NCI-H526 (cell line): ENCODE measurements at regions not wholly inside any gene's neighbourhood (a gene's known extent, or its start where the extent isn't known, plus 50 kb on each side); places are given as distances from the start of the nearest gene placed in this dataset.
"Not testable (repeated sequence)": the region's sequence is repeated elsewhere in the genome, so short reads cannot be mapped to it uniquely, and the experiment has no call there.

Source experiments
- DNase-seq, 2 experiments: peaks; one replicate each; lab custom pipeline; 2025; lab: John Stamatoyannopoulos, UW

DNA sequence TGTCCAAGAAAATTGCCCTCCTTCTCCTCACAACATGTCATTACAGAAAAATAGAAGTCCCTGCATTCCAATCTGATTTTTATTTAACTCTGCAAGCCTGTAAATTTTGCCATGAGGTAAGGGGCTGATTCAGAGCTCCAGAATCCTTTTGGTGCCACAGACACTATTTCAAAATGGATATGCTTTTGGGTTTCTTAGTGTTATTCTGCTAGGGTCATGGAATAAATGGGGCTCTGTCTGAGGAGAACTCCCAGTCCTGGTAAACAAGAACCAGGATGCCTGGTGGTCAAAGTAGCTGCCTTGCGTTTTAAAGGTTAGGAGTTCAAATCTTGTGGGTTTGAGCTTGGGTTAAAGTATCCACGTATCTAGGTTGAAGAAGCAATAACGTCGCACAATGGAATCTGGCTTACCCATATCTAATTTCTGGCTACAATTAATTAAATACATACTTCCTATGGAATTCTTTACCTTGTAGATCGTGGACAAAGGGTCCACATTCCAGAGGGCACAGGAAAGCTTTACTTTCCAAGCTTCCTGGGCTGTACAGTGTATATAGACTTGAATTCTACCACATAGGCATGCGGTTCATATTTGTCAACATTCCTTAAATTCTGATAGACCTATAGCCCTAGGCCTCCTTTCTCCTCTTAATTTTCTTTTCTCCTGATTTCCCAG is 98.0 kb upstream of the CDC42BPA start:
- DNase-seq, result no peak

DNA sequence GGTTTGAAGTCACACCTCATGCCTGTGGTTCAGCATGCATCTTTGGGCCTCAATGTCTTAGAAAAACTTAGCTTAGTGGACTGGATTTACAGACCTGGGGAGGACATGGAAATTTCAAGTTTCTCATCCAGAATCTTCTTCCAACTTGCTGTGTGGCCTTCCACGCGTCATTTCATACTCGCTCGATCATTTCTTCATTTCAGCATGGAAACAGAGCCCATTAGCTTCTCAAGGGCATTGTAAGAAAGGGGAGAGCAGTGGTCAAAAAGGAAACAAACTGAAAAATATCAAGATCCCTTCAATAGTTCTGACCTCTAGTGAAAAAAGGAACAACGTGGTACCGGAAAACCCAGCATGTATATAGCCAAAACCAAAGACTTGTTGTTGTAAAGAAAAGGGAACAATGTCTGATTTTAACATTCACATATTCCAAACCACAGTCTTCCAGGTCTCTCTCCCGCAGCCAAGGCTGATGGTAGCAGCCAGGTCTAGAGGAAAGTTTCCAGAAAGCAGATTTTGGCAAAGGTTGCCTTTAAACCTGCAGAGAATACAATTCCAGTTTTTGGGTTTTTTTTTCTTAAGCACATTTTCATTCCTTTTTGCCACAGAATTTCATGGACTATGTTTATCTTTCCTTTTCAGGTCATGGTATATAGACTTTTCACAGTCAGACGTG is 97.0 kb upstream of the CDC42BPA start:
- no peak for DNase-seq

DNA sequence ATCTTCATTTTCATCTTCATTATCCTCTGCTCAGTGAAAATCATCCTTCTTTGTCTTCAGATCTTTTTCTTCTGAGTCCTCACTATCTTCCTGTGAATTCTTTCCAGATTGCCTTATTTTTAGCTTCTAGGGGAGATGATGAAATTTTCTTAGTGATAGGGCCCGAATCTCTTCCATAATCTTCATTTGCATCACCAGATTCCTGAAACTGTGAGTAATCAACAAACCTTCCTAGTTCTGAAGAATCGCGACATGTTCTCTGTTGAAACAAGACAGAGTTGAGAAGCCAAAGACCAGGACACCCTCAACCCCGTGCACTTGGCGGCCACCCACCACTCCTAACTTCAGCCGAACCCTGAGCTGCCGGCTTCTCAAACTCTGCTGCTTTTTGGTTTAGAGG is 92.8 kb upstream of the CDC42BPA start:
- no peak for DNase-seq

DNA sequence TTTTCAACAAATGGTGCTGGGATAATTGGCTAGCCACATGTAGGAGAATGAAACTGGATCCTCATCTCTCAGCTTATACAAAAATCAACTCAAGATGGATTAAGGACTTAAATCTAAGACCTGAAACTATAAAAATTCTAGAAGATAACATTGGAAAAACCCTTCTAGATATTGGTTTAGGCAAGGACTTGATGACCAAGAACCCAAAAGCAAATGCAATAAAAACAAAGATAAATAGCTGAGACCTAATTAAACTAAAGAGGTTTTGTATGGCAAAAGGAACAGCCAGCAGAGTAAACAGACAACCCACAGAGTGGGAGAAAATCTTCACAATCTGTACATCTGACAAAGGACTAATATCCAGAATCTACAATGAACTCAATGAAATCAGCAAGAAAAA is 88.0 kb upstream of the CDC42BPA start:
- not testable (repeated sequence) for DNase-seq

DNA sequence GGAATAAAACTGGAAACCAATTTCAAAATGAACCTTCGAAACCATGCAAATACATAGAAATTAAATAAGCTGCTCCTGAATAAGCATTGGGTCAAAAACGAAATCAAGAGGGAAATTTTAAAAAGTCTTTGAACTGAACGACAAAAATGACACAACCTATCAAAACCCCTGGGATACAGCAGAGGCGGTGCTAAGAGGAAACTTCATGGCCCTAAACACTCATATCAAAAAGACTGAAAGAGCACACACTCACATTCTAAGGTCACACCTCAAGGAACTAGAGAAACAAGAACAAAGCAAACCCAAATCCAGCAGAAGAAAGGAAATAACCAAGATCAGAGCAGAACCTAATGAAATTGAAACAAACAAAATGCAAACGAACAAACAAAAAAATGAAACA is 85.2 kb upstream of the CDC42BPA start:
- DNase-seq, result no peak

DNA sequence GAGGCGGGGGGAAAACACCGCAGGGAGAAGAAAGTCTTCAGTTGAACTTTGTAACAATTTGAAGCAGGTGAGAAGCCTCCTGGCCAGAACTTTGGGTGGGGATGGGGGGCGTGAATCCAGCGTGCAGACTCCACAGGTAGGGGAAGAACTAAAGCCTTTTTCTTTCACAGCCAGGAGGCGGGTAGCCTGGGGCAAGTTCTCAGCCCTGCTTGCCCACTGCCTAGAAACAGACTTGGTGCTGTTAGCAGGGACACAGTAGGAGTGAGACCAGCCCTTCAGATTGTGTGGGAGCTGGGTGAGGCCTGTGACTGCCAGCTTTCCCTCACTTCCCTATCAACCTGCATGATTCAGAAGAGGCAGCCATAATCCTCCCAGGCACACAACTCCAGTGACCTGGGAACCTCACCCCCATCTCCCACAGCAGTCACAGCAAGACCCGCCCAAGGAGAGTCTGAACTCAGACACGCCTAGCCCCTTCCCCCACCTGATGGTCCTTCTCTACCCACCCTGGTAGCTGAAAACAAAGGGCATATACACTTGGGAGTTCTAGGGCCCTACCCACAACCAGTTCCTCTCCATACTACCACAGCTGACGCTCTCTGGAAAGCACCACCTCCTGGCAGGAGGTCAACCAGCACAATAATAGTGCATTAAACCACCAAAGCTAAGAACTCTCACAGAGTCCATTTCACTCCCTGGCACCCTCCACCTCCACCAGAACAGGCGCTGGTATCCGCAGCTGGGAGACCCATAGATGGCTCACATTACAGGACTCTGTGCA is 83.5 kb upstream of the CDC42BPA start:
- no peak for DNase-seq

DNA sequence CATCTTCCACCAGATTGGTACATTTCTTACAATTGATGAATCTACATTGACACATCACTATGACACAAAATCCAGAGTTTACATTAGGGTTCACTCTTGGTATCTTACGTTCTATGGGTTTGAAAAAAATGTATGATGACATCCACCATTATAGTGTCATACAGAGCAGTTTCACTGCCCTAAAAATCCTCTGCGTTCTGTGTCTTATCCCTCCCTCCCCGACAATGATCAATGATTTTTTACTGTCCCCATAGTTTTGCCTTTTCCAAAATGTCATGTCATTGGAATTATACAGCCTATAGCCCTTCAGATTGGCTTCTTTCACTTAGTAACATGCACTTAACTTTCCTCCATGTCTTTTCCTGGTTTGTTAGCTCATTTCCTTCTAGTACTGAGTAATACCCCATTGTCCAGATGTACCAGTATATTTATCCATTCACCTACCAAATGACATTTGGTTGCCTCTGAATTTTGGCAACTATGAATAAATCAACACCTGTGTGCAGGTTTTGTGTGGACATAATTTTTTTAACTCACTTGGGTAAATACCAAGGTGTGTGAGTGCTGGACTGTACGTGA is 80.9 kb upstream of the CDC42BPA start:
- no peak for DNase-seq

DNA sequence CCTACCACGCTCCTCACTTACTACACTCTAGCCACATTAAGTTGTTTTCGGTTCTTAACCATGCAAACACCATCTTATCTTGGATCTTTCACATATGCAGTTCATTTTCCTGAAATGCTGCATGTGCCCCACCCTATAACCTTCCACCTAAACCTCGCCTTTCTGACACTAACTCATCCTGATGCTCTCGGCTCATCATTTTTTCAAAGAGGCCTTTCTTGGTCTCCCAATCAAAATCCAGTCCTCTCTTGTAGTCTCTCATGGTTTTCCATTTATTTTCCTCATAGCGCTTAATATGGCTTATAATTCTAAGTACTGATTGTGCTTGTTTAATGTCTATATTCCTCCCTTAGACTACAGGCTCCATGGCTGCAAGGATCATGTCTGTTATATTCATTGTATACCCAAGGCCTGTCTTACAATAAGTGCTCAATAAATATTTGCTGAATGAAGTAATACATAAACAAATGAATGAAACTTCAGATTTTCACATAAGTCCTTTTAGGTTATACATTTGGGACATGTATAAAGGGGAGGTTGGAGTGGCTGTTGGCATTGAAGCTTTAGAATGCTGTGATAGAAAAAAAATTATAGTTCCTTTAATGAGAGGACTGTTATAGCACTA is 79.2 kb upstream of the CDC42BPA start:
- no peak for DNase-seq

DNA sequence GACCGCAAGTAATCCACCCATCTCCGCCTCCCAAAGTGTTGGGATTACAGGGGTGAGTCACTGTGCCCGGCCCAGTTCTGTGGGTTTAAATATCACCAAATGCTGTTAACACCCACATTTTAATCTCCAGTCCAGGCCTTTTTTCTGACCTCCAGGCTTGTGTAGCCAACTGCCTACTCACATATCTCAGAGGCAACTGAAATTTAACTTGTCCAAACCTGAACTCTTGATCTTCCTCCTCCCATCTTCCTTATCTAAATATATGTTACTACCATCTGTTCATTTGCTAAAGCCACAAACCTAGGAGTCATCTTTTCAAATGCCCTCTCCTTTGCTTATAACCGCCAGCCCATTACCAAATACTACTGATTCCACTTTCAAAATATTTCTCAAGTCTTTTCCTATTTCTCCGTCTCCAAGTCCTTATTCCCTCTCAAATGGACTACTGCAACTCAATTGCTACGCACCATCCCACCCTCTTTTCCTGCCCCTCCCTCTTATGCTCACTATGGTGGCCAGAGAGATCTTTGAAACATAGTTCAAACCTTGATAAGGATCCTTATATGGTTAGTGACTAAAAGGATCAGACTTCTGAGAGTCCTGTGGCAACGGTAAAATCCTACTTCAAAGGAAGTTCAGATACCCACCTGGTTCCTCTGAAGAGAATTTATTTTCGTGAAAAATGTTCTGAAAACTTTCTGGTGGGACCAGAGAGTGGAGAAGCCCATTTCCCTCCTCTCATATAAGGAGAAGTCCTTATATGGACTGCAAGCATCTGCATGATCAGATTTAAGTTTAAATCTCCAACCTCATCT is 78.5 kb upstream of the CDC42BPA start:
- DNase-seq, result no peak

DNA sequence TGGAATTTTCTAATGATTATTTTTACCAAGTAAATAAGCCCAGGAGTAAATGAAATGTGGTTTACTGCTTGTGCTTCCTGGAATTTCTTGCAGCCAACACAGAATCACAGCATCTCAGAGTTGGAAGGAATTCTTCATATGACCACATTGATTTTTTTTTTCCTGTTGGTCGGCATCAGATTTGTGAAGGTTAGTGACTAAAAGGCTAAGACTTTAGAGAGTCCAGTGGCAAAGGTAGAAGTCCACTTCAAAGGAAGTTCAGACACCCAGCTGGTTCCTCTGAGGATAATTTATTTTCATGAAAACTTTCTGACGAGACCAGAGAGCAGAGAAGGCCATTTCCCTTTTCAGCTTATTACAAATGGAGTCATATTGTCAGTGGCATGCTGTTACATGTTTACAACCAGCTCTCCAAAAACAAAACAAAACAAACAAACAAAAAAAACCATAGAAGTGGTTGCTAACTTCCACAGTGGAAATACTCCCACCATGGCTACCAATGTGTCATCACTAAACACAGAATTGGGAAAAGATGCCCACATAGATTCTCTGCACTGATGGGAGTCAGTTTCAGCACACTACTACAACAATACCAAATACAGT is 77.2 kb upstream of the CDC42BPA start:
- no peak for DNase-seq

DNA sequence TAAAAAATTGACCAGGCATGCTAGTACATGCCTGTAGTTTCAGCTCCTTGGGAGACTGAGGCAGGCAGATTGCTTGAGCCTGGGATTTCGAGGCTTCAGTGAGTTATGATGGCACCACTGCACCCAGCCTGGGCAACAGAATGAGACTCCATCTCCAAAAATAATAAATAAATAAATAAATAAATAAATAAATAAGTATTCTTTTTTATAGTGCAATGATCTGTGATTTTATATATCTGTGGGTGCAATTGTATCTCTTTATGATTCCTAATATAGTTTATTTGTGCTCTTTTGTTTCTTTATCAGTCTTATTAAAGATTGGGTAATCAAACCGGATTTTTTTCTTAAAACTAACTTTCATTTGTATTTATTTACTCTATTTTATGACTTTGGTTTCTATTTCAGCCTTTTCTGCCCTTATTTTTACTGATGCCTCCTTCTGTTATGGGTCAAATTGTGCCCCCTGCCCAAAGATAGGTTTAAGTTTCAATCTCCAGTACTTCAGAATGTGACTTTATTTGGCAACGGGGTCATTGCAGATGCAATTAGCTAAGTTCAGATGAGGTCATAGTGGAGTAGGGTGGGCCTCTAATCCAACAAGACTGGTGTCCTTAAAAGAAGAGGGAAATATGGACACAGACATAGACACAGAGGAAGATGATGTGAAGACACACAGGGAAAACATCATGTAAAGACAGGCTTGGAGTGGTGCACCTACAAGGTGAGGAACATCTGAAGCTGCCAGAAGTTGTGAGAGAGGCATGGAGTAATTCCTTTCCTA is 74.9 kb upstream of the CDC42BPA start:
- no peak for DNase-seq

DNA sequence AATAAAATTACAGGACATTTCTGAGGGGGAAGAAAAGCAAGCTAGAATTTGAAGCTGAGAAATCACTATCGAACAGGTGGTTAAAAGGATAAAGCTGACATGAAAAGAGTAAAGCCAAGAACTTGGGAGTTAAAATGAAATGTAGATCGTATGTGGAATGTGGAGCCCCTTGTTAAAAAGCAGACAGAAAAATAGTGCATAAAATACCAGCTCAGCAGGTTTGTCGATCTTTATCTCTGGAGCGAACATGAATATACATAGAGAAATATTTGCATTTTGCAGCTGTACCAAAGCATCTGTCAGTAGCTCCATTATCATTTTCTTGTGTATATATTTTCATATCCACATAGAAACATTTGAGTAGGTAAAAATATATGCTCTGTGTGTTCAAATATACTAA is 73.6 kb upstream of the CDC42BPA start:
- DNase-seq, result peak; percentile 85 to 88

DNA sequence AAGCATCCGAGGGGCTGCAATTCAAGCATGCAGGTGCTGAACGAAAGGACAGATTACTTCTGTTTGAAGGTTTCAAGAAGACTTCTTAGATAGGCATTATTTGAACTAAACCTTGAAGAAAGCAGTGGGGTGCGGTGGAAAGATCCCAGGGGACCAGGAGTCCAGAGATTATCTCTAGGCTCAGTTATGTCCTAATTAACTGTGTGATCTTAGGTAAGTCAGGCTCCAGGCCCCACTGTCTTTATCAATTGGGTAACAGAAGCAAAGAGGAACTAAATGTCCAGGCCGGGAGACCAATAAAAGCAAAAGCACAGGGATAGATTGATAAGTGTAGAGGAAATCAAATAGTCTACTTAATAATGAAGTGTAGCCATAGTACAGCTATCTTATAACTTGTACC is 72.9 kb upstream of the CDC42BPA start:
- DNase-seq, result peak in 1 of 2 experiments; percentile 3

DNA sequence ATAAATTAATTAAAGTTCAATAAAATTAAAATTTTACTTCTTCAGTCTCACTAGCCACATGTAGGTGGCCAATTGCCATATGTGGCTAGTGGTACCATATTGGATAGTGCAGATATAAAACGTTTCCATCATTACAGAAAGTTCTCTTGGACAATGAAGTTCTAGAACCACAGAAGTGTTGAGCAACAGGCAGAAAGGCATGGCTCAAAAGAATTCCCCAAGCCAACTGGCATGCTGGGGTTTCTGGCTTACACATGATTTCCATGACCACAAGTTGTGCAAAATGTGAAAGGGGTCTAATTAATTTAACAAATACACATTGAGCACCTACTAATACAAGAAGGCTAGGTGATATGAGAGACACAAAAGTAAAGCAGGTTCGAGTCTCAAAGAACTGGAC is 72.2 kb upstream of the CDC42BPA start:
- DNase-seq, result no peak

DNA sequence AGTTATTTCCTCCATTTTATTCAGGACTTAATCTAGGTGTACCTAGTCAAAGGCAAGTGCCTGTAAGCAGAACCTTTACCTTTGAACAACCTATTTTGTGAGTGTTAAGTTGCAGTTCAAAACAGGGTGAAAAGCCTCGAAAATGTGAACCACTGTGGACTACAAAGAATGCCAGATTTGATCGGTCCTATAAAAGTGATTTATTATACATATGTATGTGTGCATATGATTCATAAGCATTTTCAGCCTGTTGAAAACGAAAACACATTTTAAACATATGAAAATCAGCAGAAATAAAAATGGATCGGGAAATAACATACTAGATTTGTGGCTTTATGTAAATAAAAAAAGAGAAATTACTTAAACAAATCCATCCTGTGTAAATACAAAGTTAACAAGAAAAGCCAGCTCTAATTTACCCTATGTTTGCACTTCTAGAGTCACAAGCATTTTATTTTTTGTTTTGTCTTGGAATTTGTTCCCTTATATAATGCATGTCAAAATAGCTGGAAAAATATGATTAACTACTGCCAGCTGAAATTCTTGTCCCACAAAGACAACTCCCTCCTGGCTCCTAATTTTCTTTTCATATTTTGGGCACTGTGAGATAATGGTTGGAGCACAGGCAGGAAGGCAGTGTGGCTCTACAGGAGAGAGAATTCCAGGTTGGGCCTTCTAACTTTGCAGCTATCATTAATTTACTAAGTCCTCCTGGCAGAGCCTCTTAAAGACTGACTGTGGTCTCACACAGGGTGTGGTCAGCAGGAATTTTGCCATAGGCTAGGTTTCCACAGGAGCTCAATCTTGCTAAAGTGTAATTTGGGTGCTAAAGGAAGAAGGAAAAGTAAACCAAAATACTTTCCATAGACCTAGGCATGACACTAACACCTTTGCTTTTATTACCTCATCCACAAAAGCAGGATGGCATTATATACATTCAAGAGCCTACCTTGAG is 70.2 kb upstream of the CDC42BPA start:
- peak; percentile 48 to 50 for DNase-seq

DNA sequence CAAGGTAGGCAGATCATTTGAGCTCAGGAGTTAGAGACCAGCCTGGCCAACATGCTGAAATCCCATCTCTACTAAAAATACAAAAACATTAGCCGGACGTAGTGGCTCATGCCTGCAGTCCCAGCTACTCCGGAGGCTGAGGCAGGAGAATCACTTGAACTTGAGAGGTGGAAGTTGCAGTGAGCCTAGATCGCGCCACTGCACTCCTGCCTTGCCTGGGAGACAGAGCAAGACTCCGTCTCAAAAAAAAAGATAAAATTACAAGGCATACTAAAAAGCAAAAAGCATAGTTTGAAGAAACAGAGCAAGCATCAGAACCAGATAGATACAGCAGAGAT is 61.2 kb upstream of the CDC42BPA start:
- DNase-seq, result no peak

DNA sequence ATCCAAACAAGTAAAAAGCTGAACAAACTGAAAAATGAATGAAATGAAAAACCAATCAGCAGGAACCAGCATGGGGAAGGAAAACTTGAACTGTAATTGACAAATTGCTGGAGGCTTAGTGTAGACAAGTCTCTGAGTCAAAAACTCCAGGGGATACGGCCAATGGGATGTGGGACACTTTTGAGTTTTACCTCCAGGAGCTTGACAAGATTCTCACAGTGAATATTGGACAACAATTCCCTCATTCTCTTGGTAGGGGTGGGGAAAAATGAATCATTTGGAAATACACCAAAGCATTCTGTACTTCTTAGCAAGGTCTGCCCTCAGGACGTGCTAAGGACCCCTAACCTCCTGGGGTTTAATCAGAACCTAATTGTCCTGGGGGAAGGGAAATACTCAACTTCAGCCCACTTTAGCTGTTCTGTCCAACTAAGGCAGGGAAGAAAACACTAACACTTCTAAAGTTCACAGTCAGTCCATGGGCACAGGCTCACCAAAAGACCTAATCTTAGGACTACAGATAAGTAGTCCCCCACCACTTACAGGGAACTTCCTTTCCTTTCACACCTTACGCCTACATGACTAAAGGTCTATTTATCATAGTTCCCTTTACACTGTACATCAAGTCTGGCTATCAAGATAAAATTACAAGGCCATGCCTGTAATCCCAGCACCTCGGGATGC is 60.7 kb upstream of the CDC42BPA start:
- no peak for DNase-seq

DNA sequence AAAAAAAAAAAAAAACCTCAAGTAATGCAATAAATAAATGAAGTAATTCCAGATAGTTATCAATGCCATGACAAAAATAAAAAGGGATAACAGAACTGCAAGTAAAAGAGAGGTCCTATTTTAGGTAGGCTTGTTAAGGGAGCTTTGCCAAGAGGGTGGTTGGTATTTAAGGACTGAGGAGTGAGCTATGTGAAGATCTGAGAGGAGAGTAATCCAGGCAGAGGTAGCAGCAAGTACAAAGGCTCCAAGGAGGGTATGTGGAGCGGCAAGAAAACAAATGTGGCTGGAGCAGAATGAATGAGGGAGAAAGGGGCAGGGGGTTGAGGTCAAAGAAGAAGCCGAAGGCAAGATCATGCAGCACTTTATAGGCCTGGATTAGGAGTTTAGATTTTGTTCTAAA is 59.9 kb upstream of the CDC42BPA start:
- DNase-seq, result no peak

DNA sequence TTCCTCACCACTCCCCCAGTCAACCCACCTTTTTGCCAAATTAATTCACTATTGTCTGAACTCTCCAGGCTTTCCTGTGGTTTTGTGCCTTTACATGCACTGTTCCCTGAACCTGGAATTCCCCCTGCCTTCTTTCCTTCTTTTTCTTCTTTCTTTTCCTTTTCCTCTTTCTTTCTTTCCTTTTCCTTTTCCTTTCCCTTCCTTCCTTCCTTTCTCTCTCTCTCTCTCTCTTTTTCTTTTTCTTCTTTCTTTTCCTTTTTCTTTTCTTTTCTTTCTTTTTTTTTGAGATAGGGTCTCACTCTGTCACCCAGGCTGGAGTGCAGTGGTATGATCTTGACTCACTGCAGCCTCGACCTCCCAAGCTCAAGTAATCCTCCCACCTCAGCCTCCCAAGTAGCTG is 56.6 kb upstream of the CDC42BPA start:
- DNase-seq, result no peak
